WTC11 (cell line): ENCODE measurements at regions not wholly inside any gene's neighbourhood (a gene's known extent, or its start where the extent isn't known, plus 50 kb on each side); places are given as distances from the start of the nearest gene placed in this dataset.

ENCODE experiments used
- ATAC-seq: fragments of 200-7000 bp; cut with Tn5 transposase; 2 replicates; pipeline ENCODE4 v1.10.0; 2021; ENCODE audit warnings: mild to moderate bottlenecking, moderate library complexity
- CTCF ChIA-PET: fragments of 300-600 bp; sonication (Branson Sonifier 250); formaldehyde crosslinking; loops from one replicate; lab custom pipeline; 2021; ENCODE audit warnings: antibody characterized with exemption; lab: Charles Lee
- POLR2A ChIA-PET: fragments of 350-600 bp; sonication (Branson Sonifier 250); formaldehyde crosslinking; loops from one replicate; lab custom pipeline; 2021; ENCODE audit warnings: antibody characterized with exemption; lab: Charles Lee
- DNase-seq: peaks from one replicate; pipeline ENCODE4 v3.0.0; 2021; ENCODE audit warnings: low spot score
- H3K27ac Mint-ChIP-seq: 2 replicates; pipeline ENCODE4 v1.8.0; 2021; ENCODE audit warnings: mixed read lengths
- H3K27me3 Mint-ChIP-seq: 2 replicates; pipeline ENCODE4 v1.8.0; 2021; ENCODE audit warnings: low read depth, mild to moderate bottlenecking, moderate library complexity, mixed read lengths
- H3K36me3 Mint-ChIP-seq: 2 replicates; pipeline ENCODE4 v1.8.0; 2021; ENCODE audit warnings: mixed read lengths
- H3K4me1 Mint-ChIP-seq: 2 replicates; pipeline ENCODE4 v1.8.0; 2022; ENCODE audit warnings: mixed read lengths
- H3K4me3 Mint-ChIP-seq: 2 replicates; pipeline ENCODE4 v1.8.0; 2021; ENCODE audit warnings: mild to moderate bottlenecking, moderate library complexity, mixed read lengths
- H3K9me3 Mint-ChIP-seq: 2 replicates; pipeline ENCODE4 v1.8.0; 2021; ENCODE audit warnings: mixed read lengths
- FOXK1 ChIP-seq: sonication (generic); formaldehyde crosslinking; IDR thresholded peaks from 2 replicates; pipeline ENCODE4 v1.8.0; 2022; ENCODE audit warnings: mild to moderate bottlenecking, moderate library complexity, missing genetic modification reagents
- JUN ChIP-seq: sonication (generic); formaldehyde crosslinking; IDR thresholded peaks from 2 replicates; pipeline ENCODE4 v1.8.0; 2023; ENCODE audit warnings: mild to moderate bottlenecking, missing genetic modification reagents
- NR1H2 ChIP-seq: sonication (generic); formaldehyde crosslinking; IDR thresholded peaks from 2 replicates; pipeline ENCODE4 v1.9.0; 2021; ENCODE audit warnings: mild to moderate bottlenecking, moderate library complexity, missing genetic modification reagents
- RELA ChIP-seq: sonication (generic); formaldehyde crosslinking; IDR thresholded peaks from 2 replicates; pipeline ENCODE4 v1.8.1; 2022; ENCODE audit warnings: missing genetic modification reagents, mild to moderate bottlenecking, borderline replicate concordance
- RORB ChIP-seq: fragments of 250-450 bp; sonication (Bioruptor Pico); IDR thresholded peaks from 2 replicates; pipeline ENCODE4 v1.9.0; 2021; ENCODE audit warnings: mild to moderate bottlenecking
- TCF7 ChIP-seq: sonication (generic); formaldehyde crosslinking; IDR thresholded peaks from 2 replicates; pipeline ENCODE4 v1.8.0; 2022; ENCODE audit warnings: mild to moderate bottlenecking, low read depth, missing genetic modification reagents, moderate library complexity
- TEAD1 ChIP-seq: sonication (generic); formaldehyde crosslinking; IDR thresholded peaks from 2 replicates; pipeline ENCODE4 v1.8.0; 2022; ENCODE audit warnings: mild to moderate bottlenecking, missing genetic modification reagents
- ZNF219 ChIP-seq: sonication (generic); formaldehyde crosslinking; IDR thresholded peaks from 2 replicates; pipeline ENCODE4 v1.8.0; 2023; ENCODE audit warnings: missing genetic modification reagents, mild to moderate bottlenecking, borderline replicate concordance
- ZNF263 ChIP-seq: sonication (generic); formaldehyde crosslinking; IDR thresholded peaks from 2 replicates; pipeline ENCODE4 v1.8.1; 2022; ENCODE audit warnings: low read depth, mild to moderate bottlenecking, moderate library complexity, missing genetic modification reagents
- ZNF317 ChIP-seq: sonication (generic); formaldehyde crosslinking; IDR thresholded peaks from 2 replicates; pipeline ENCODE4 v1.8.1; 2023; ENCODE audit warnings: low read depth, mild to moderate bottlenecking, moderate library complexity, missing genetic modification reagents, borderline replicate concordance
- ZNF423 ChIP-seq: fragments of 250-450 bp; sonication (Bioruptor Pico); IDR thresholded peaks from 2 replicates; pipeline ENCODE4 v2.1.2; 2022; ENCODE audit warnings: mild to moderate bottlenecking, moderate library complexity
- ZNF671 ChIP-seq: fragments of 250-450 bp; sonication (Bioruptor Pico); IDR thresholded peaks from 2 replicates; pipeline ENCODE4 v1.8.0; 2021; ENCODE audit warnings: mild to moderate bottlenecking
- TF ChIP-seq, protein P1 (sequence below): fragments of 250-450 bp; sonication (Bioruptor Pico); IDR thresholded peaks from 2 replicates; pipeline ENCODE4 v1.9.0; 2021; ENCODE audit warnings: mild to moderate bottlenecking
- TF ChIP-seq, protein P2 (sequence below): fragments of 200-600 bp; IDR thresholded peaks from 2 replicates; pipeline ENCODE4 v1.8.0; 2022; ENCODE audit warnings: antibody characterized with exemption
- TF ChIP-seq, protein P3 (sequence below): sonication (generic); formaldehyde crosslinking; IDR thresholded peaks from 2 replicates; pipeline ENCODE4 v1.8.1; 2023; ENCODE audit warnings: mild to moderate bottlenecking, moderate library complexity, missing genetic modification reagents
- TF ChIP-seq, protein P4 (sequence below): sonication (generic); formaldehyde crosslinking; IDR thresholded peaks from 2 replicates; pipeline ENCODE4 v1.8.0; 2022; ENCODE audit warnings: mild to moderate bottlenecking, missing genetic modification reagents
- TF ChIP-seq, protein P5 (sequence below): fragments of 250-450 bp; sonication (Bioruptor Pico); IDR thresholded peaks from 2 replicates; pipeline ENCODE4 v1.9.0; 2021; ENCODE audit warnings: mild to moderate bottlenecking, borderline replicate concordance
- TF ChIP-seq, protein P6 (sequence below): sonication (generic); formaldehyde crosslinking; IDR thresholded peaks from 2 replicates; pipeline ENCODE4 v1.8.1; 2023; ENCODE audit warnings: mild to moderate bottlenecking, missing genetic modification reagents
- TF ChIP-seq, protein P7 (sequence below): sonication (generic); formaldehyde crosslinking; IDR thresholded peaks from 2 replicates; pipeline ENCODE4 v1.8.0; 2022; ENCODE audit warnings: mild to moderate bottlenecking, missing genetic modification reagents

DNA sequence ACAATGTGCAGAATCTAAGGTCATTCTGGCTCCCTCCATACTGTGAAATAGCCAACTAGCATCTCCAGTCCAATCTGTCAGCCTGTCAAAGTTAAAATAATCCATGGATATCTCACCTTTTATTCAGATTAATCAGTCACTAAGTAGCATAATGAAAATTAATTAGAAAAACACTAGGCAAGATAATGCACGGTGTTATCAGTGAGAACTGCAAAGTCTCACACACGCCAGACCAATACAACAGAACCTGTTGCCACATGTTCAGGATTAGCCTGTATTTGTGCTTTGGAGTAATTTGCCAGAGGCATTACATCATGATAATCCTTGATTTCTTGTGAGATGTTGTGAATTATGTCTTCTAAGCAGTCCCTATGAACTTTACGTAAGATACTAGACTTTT is 820.4 kb upstream of the ALCAM start:
- POLR2A ChIA-PET = no interaction called here
- no peaks in the 10 kb centered on the region for H3K36me3 Mint-ChIP-seq
- no peak for DNase-seq
- H3K4me3 Mint-ChIP-seq = no peak overlapping the region
- no peak overlapping the region for H3K27ac Mint-ChIP-seq
- no peak for ATAC-seq
- CTCF ChIA-PET = interaction anchor here (1.2 kb wide), 1 partner anchor 27 kb away, joined by 4 read pairs; no protein-coding TSS in a partner anchor
- H3K4me1 Mint-ChIP-seq = peaks cover 73% of the 10 kb centered on the region
- H3K9me3 Mint-ChIP-seq = no peaks in the 10 kb centered on the region
- H3K27me3 Mint-ChIP-seq = peaks cover 61% of the 10 kb centered on the region
- TF ChIP-seq JUN (CRISPR knock-in tag) = no peak
- TF ChIP-seq, protein P1, sequence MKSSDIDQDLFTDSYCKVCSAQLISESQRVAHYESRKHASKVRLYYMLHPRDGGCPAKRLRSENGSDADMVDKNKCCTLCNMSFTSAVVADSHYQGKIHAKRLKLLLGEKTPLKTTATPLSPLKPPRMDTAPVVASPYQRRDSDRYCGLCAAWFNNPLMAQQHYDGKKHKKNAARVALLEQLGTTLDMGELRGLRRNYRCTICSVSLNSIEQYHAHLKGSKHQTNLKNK (CRISPR knock-in tag) = no peak
- no peak for TF ChIP-seq NR1H2 (CRISPR knock-in tag)
- TF ChIP-seq, protein P2, sequence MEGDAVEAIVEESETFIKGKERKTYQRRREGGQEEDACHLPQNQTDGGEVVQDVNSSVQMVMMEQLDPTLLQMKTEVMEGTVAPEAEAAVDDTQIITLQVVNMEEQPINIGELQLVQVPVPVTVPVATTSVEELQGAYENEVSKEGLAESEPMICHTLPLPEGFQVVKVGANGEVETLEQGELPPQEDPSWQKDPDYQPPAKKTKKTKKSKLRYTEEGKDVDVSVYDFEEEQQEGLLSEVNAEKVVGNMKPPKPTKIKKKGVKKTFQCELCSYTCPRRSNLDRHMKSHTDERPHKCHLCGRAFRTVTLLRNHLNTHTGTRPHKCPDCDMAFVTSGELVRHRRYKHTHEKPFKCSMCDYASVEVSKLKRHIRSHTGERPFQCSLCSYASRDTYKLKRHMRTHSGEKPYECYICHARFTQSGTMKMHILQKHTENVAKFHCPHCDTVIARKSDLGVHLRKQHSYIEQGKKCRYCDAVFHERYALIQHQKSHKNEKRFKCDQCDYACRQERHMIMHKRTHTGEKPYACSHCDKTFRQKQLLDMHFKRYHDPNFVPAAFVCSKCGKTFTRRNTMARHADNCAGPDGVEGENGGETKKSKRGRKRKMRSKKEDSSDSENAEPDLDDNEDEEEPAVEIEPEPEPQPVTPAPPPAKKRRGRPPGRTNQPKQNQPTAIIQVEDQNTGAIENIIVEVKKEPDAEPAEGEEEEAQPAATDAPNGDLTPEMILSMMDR = no peak
- TF ChIP-seq RORB = no peak
- TF ChIP-seq, protein P3, sequence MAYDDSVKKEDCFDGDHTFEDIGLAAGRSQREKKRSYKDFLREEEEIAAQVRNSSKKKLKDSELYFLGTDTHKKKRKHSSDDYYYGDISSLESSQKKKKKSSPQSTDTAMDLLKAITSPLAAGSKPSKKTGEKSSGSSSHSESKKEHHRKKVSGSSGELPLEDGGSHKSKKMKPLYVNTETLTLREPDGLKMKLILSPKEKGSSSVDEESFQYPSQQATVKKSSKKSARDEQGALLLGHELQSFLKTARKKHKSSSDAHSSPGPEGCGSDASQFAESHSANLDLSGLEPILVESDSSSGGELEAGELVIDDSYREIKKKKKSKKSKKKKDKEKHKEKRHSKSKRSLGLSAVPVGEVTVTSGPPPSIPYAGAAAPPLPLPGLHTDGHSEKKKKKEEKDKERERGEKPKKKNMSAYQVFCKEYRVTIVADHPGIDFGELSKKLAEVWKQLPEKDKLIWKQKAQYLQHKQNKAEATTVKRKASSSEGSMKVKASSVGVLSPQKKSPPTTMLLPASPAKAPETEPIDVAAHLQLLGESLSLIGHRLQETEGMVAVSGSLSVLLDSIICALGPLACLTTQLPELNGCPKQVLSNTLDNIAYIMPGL = no peak
- no peak for TF ChIP-seq ZNF671 (CRISPR knock-in tag)
- no peak for TF ChIP-seq RELA (CRISPR knock-in tag)
- TF ChIP-seq, protein P4, sequence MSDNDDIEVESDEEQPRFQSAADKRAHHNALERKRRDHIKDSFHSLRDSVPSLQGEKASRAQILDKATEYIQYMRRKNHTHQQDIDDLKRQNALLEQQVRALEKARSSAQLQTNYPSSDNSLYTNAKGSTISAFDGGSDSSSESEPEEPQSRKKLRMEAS (CRISPR knock-in tag) = no peak
- no peak for TF ChIP-seq ZNF423 (CRISPR knock-in tag)
- TF ChIP-seq, protein P5, sequence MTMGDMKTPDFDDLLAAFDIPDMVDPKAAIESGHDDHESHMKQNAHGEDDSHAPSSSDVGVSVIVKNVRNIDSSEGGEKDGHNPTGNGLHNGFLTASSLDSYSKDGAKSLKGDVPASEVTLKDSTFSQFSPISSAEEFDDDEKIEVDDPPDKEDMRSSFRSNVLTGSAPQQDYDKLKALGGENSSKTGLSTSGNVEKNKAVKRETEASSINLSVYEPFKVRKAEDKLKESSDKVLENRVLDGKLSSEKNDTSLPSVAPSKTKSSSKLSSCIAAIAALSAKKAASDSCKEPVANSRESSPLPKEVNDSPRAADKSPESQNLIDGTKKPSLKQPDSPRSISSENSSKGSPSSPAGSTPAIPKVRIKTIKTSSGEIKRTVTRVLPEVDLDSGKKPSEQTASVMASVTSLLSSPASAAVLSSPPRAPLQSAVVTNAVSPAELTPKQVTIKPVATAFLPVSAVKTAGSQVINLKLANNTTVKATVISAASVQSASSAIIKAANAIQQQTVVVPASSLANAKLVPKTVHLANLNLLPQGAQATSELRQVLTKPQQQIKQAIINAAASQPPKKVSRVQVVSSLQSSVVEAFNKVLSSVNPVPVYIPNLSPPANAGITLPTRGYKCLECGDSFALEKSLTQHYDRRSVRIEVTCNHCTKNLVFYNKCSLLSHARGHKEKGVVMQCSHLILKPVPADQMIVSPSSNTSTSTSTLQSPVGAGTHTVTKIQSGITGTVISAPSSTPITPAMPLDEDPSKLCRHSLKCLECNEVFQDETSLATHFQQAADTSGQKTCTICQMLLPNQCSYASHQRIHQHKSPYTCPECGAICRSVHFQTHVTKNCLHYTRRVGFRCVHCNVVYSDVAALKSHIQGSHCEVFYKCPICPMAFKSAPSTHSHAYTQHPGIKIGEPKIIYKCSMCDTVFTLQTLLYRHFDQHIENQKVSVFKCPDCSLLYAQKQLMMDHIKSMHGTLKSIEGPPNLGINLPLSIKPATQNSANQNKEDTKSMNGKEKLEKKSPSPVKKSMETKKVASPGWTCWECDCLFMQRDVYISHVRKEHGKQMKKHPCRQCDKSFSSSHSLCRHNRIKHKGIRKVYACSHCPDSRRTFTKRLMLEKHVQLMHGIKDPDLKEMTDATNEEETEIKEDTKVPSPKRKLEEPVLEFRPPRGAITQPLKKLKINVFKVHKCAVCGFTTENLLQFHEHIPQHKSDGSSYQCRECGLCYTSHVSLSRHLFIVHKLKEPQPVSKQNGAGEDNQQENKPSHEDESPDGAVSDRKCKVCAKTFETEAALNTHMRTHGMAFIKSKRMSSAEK (CRISPR knock-in tag) = no peak
- TF ChIP-seq, protein P6, sequence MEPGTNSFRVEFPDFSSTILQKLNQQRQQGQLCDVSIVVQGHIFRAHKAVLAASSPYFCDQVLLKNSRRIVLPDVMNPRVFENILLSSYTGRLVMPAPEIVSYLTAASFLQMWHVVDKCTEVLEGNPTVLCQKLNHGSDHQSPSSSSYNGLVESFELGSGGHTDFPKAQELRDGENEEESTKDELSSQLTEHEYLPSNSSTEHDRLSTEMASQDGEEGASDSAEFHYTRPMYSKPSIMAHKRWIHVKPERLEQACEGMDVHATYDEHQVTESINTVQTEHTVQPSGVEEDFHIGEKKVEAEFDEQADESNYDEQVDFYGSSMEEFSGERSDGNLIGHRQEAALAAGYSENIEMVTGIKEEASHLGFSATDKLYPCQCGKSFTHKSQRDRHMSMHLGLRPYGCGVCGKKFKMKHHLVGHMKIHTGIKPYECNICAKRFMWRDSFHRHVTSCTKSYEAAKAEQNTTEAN (CRISPR knock-in tag) = no peak
- no peak for TF ChIP-seq TEAD1 (CRISPR knock-in tag)
- TF ChIP-seq TCF7 = no peak
- no peak for TF ChIP-seq ZNF263 (CRISPR knock-in tag)
- TF ChIP-seq ZNF317 (CRISPR knock-in tag) = no peak

DNA sequence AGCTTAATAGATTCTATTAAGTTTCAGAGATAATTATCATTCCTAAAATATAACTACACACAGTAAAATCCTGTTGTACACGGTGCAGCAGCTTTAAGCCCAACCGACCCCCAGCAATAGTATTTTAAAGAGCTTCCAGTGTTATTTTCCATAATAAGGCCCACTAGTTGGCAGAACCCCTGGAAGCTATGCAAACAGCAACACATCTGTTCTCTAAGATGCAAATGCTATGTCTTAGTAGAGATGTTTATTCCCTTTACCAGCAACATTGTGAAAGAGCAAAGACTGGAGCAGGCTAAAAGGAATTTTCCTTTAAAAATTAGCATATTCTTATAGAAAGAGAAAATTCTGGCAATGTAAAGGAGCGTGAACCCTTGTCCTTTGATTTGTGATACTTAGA is 819.7 kb upstream of the ALCAM start:
- H3K9me3 Mint-ChIP-seq = no peaks in the 10 kb centered on the region
- H3K27ac Mint-ChIP-seq = no peak overlapping the region
- DNase-seq = no peak
- ATAC-seq = peak; percentile 95
- peaks cover 79% of the 10 kb centered on the region for H3K4me1 Mint-ChIP-seq
- peaks cover 61% of the 10 kb centered on the region for H3K27me3 Mint-ChIP-seq
- TF ChIP-seq ZNF263 (CRISPR knock-in tag) (no peak), ZNF219 (CRISPR knock-in tag) (no peak), FOXK1 (0 out of 2 replicates have a peak, but pooled peaks have one; percentile 49), NR1H2 (CRISPR knock-in tag) (no peak), RELA (CRISPR knock-in tag) (no peak), TEAD1 (CRISPR knock-in tag) (peak; percentile 56; the same call in 1 of the 2 replicates)
- TF ChIP-seq, protein P6 (CRISPR knock-in tag) = no peak
- TF ChIP-seq, protein P7, sequence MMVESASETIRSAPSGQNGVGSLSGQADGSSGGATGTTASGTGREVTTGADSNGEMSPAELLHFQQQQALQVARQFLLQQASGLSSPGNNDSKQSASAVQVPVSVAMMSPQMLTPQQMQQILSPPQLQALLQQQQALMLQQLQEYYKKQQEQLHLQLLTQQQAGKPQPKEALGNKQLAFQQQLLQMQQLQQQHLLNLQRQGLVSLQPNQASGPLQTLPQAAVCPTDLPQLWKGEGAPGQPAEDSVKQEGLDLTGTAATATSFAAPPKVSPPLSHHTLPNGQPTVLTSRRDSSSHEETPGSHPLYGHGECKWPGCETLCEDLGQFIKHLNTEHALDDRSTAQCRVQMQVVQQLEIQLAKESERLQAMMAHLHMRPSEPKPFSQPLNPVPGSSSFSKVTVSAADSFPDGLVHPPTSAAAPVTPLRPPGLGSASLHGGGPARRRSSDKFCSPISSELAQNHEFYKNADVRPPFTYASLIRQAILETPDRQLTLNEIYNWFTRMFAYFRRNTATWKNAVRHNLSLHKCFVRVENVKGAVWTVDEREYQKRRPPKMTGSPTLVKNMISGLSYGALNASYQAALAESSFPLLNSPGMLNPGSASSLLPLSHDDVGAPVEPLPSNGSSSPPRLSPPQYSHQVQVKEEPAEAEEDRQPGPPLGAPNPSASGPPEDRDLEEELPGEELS (CRISPR knock-in tag) = peak; percentile 37; the same call in 1 of the 2 replicates
- POLR2A ChIA-PET = no interaction called here
- no peaks in the 10 kb centered on the region for H3K36me3 Mint-ChIP-seq
- CTCF ChIA-PET = interaction anchor here (1.2 kb wide), 1 partner anchor 27 kb away, joined by 4 read pairs; no protein-coding TSS in a partner anchor
- H3K4me3 Mint-ChIP-seq = peak overlapping the region; percentile 7; the same call in 1 of the 2 replicates
